SJCRH30 (cell line): ENCODE measurements at regions not wholly inside any gene's neighbourhood (a gene's known extent, or its start where the extent isn't known, plus 50 kb on each side); places are given as distances from the start of the nearest gene placed in this dataset.

Source experiments
- DNase-seq, 2 experiments: peaks; one replicate each; pipeline ENCODE4 v3.0.0-alpha.2; 2015 to 2020
- H3K27ac ChIP-seq: fragments of 250-450 bp; sonication (Bioruptor Pico); 2 replicates; pipeline ENCODE4 v1.5.1; 2020; ENCODE audit warnings: mild to moderate bottlenecking, moderate library complexity
- H3K27me3 ChIP-seq: fragments of 250-450 bp; sonication (Bioruptor Pico); 2 replicates; pipeline ENCODE4 v1.5.1; 2020; ENCODE audit warnings: mild to moderate bottlenecking, moderate library complexity
- H3K36me3 ChIP-seq: fragments of 250-450 bp; sonication (Bioruptor Pico); 2 replicates; pipeline ENCODE4 v1.5.1; 2020; ENCODE audit warnings: mild to moderate bottlenecking, moderate library complexity
- H3K4me1 ChIP-seq: fragments of 250-450 bp; sonication (Bioruptor Pico); 2 replicates; pipeline ENCODE4 v1.5.1; 2020; ENCODE audit warnings: mild to moderate bottlenecking, moderate library complexity
- H3K4me3 ChIP-seq: fragments of 250-450 bp; sonication (Bioruptor Pico); 2 replicates; pipeline ENCODE4 v1.5.1; 2020; ENCODE audit warnings: mild to moderate bottlenecking, moderate library complexity
- H3K9me3 ChIP-seq: fragments of 250-450 bp; sonication (Bioruptor Pico); replicated peaks from 2 replicates; pipeline ENCODE4 v1.5.1; 2020; ENCODE audit warnings: mild to moderate bottlenecking, moderate library complexity

GRCh38 chr11:69429716-69430491, 51.6 kb upstream of the LINC01488 start:
- H3K36me3 ChIP-seq, result no peaks in the 10 kb centered on the region
- peaks cover 50% of the 10 kb centered on the region for H3K4me1 ChIP-seq
- peaks cover under 1% of the 10 kb centered on the region; the same call in 1 of the 2 replicates for H3K9me3 ChIP-seq
- no peak overlapping the region for H3K27ac ChIP-seq
- DNase-seq, result no peak
- no peaks in the 10 kb centered on the region for H3K27me3 ChIP-seq
- H3K4me3 ChIP-seq, result no peak overlapping the region

DNA sequence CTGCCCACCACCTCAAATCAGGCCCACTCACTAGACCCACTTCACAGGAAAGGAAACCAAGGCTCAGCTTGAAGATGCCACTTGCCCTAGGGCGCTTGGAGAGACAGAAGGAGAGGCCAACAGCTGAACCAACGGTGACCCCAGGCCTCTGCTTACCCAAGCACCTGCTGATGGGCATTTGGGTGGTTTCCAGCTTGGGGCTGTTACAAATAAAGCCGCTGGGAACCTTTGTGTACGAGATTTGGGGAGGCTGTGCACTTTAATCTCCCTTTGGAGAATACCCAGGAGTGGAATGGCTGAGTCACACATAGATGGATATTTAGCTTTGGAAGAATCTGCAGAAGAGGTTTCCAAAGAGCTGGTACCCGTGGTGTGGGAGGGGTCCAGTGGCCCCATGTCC, 50.9 kb upstream of the LINC01488 start:
- Histone ChIP-seq H3K36me3 (no peaks in the 10 kb centered on the region), H3K4me1 (peaks cover 55% of the 10 kb centered on the region), H3K27ac (no peak overlapping the region), H3K9me3 (no peaks in the 10 kb centered on the region), H3K4me3 (no peak overlapping the region), H3K27me3 (no peaks in the 10 kb centered on the region)
- DNase-seq, result peak; percentile 68 to 72

DNA sequence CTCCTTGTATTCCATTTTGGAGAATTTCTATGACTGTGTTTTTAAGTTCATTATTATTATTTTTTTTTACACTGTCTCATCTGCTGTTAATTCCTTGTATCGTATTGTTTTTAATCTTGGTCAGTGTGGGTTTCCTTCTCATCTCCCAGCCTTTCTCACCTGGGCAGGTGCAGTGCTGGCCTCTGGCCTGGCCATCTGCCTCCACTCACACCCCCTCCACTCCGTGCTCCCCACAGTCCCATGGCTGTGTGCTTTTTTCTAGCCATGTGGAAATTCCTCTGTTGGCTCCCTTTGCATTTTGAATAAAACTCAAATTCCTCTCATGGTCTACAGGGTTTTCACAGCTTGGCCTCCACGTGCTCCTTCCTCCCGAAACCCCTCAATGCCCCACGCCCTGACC, 50.3 kb upstream of the LINC01488 start:
- Histone ChIP-seq H3K27me3 (no peaks in the 10 kb centered on the region), H3K4me3 (no peak overlapping the region), H3K4me1 (peaks cover 61% of the 10 kb centered on the region), H3K36me3 (no peaks in the 10 kb centered on the region), H3K27ac (no peak overlapping the region), H3K9me3 (no peaks in the 10 kb centered on the region)
- DNase-seq, result no peak
